Tibial artery (tissue), 4 donors: ENCODE measurements at regions not wholly inside any gene's neighbourhood (a gene's known extent, or its start where the extent isn't known, plus 50 kb on each side); places are given as distances from the start of the nearest gene placed in this dataset.
"Not testable (repeated sequence)": the region's sequence is repeated elsewhere in the genome, so short reads cannot be mapped to it uniquely, and the experiment has no call there.

Source experiments
- DNase-seq, 2 donors: peaks; one replicate each; pipeline ENCODE4 v3.0.0-alpha.2; 2019
- H3K27ac ChIP-seq, 2 donors: fragments of 200-600 bp; sonication (generic) in 1 of 2; 1 replicate in 1 of 2; 2 replicates in 1 of 2; pipeline ENCODE4 v1.5.1; 2018 to 2019; ENCODE audit warnings: mild to moderate bottlenecking in 1 of 2
- H3K27me3 ChIP-seq, 2 donors: fragments of 200-600 bp; sonication (generic) in 1 of 2; one replicate each; pipeline versions ENCODE4 v1.5.1 to v1.6.0; 2016 to 2019
- H3K36me3 ChIP-seq, 3 donors: fragments of 200-600 bp; sonication (generic) in 2 of 3; one replicate each; pipeline ENCODE4 v1.5.1; 2016 to 2019; ENCODE audit warnings: mild to moderate bottlenecking in 2 of 3
- H3K4me1 ChIP-seq, 4 donors: fragments of 200-600 bp; sonication (generic) in 2 of 4; 1 replicate in 3 of 4; 2 replicates in 1 of 4; pipeline ENCODE4 v1.5.1; 2016 to 2019
- H3K4me3 ChIP-seq, 2 donors: fragments of 200-600 bp; sonication (generic) in 1 of 2; 1 replicate in 1 of 2; 2 replicates in 1 of 2; pipeline ENCODE4 v1.5.1; 2018 to 2019; ENCODE audit warnings: mild to moderate bottlenecking in 2 of 2
- H3K9me3 ChIP-seq, 3 donors: fragments of 200-600 bp; sonication (generic) in 1 of 3; one replicate each; pipeline ENCODE4 v1.5.1; 2016 to 2019
- intact Hi-C: fragments of 100-400 bp; cut with DNase I; formaldehyde crosslinking; loops from one replicate; pipeline ENCODE4 v1.15.0; 2023; ENCODE audit warnings: low total_unique reads
- TF ChIP-seq, protein P1 (sequence below), 2 experiments: fragments of 200-600 bp in 1 of 2; fragments of 450-650 bp in 1 of 2; IDR thresholded peaks; one replicate each; pipeline ENCODE4 v1.5.1; 2017 to 2019; ENCODE audit warnings: antibody characterized with exemption in 2 of 2, mild to moderate bottlenecking in 1 of 2, moderate library complexity in 1 of 2

DNA sequence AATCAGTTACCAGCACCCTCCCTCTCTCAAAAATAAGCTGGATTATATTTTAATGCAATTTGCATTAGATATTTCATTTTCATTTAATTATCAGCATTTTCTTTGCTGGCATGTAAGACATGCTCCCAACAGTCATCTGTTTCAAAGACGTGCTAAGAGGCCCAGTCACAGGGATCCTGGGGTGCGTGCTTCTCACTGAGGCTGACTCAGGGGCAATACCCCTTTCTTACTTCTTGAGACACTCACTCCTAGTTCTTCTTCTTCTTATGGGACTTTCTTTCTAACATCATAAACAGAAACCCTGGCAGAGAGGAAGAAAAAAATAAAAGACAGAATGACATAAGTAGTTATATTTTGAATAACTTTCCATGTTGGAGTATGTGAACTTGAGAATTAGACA, 372.1 kb upstream of the MEX3C start:
- H3K4me3 ChIP-seq, result no peak overlapping the region
- intact Hi-C loops, result no loop called here

DNA sequence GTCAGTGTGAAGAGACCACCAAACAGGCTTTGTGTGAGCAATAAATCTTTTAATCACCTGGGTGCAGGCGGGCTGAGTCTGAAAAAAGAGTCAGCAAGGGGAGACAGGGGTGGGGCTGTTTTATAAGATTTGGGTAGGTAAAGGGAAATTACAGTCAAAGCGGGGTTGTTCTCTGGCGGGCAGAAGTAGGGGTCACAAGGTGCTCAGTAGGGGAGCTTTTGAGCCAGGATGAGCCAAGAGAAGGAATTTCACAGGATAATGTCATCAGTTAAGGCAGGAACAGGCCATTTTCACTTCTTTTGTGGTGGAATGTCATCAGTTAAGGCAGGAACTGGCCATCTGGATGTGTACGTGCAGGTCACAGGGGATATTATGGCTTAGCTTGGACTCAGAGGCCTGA, 372.6 kb upstream of the MEX3C start:
- H3K9me3 ChIP-seq, H3K27me3 ChIP-seq, H3K4me1 ChIP-seq, DNase-seq, H3K27ac ChIP-seq, H3K4me3 ChIP-seq, H3K36me3 ChIP-seq, intact Hi-C loops: not testable (repeated sequence)

More for the DNA sequence above, 372.1 kb upstream of the MEX3C start:
- Histone ChIP-seq H3K27me3 (no peaks in the 10 kb centered on the region), H3K4me1 (no peaks in the 10 kb centered on the region), H3K9me3 (no peaks in the 10 kb centered on the region), H3K36me3 (no peaks in the 10 kb centered on the region), H3K27ac (no peak overlapping the region)
- no peak for DNase-seq
- TF ChIP-seq, protein P1, sequence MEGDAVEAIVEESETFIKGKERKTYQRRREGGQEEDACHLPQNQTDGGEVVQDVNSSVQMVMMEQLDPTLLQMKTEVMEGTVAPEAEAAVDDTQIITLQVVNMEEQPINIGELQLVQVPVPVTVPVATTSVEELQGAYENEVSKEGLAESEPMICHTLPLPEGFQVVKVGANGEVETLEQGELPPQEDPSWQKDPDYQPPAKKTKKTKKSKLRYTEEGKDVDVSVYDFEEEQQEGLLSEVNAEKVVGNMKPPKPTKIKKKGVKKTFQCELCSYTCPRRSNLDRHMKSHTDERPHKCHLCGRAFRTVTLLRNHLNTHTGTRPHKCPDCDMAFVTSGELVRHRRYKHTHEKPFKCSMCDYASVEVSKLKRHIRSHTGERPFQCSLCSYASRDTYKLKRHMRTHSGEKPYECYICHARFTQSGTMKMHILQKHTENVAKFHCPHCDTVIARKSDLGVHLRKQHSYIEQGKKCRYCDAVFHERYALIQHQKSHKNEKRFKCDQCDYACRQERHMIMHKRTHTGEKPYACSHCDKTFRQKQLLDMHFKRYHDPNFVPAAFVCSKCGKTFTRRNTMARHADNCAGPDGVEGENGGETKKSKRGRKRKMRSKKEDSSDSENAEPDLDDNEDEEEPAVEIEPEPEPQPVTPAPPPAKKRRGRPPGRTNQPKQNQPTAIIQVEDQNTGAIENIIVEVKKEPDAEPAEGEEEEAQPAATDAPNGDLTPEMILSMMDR (IDR thresholded peaks at IDR 0.05), result no peak

DNA sequence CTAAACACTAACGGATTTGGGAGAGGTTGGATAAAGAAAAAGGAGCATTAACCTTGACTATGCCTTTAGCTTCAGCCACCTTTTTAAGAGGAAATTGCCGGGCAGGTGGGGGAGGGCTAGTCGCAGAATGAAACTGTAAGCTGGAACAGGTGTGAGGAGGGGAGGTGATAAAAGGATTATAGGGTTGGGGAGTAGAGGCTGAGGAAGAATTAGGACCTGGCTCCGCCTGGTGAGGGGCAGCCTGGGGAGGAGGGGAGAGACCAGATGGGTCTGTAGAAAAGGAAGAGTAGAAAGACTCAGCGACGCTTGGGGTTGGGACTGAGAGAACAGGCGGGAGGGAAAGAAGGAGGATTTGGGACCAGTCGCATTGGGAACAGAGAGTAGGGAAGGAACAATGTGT, 376.4 kb upstream of the MEX3C start:
- DNase-seq, intact Hi-C loops, H3K9me3 ChIP-seq, H3K4me1 ChIP-seq, H3K4me3 ChIP-seq, H3K36me3 ChIP-seq, H3K27me3 ChIP-seq, H3K27ac ChIP-seq: not testable (repeated sequence)

DNA sequence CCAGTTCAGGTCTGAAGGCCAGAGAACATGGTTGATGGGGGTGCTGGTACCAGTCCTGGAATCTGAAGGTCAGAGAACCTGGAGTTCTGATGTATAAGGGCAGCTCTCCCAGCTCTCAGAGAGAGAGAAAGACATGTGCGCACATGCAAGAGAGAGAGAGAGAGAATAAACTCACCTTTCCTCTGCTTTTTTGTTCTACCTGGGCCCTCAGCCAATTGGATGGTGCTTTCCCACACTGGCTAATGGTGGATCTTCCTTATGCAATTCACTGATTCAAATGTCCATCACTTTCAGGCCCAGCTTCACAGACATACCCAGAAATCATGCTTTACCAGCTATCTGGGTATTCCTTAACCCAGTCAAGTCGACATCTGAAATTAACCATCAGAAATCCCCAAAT, 377.7 kb upstream of the MEX3C start:
- H3K9me3 ChIP-seq, result no peaks in the 10 kb centered on the region

DNA sequence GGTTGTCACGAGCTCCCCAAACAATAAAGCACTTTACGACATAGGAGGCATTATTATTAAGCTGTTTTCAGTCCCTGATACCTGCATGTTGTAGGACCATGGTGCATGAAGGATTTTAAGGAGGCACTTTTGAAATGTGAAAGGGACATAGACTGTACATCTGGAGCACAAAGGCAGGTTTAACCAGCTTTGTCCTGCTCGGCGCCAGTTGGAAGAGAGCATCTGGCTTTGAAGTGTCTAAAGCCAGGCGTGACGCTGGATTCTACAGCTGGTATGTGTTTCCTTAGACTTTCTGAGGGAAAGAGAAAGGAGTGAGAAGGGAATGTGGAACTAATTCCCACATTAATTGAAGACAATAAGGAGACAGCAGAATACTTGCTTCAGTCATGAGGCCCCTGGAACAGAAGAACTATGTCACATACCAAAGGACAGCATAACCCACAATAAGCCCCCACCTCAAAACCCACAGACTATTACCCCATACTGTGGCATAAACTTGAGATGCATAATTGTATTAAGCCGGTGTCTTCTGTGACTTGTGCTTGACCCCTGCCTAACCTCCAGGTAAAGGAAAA, 381.0 kb upstream of the MEX3C start:
- Histone ChIP-seq H3K27me3 (no peaks in the 10 kb centered on the region), H3K4me3 (no peak overlapping the region), H3K4me1 (no peaks in the 10 kb centered on the region), H3K36me3 (no peaks in the 10 kb centered on the region), H3K9me3 (no peaks in the 10 kb centered on the region), H3K27ac (no peak overlapping the region)
- DNase-seq, result no peak
- intact Hi-C loops, result no loop called here
- TF ChIP-seq, protein P1 (IDR thresholded peaks at IDR 0.05), result no peak

More for the DNA sequence above, 377.7 kb upstream of the MEX3C start:
- TF ChIP-seq, protein P1 (IDR thresholded peaks at IDR 0.05), result no peak
- Histone ChIP-seq H3K27me3 (no peaks in the 10 kb centered on the region), H3K4me1 (no peaks in the 10 kb centered on the region), H3K27ac (no peak overlapping the region), H3K36me3 (no peaks in the 10 kb centered on the region), H3K4me3 (no peak overlapping the region)
- intact Hi-C loops, result no loop called here
- DNase-seq, result no peak

DNA sequence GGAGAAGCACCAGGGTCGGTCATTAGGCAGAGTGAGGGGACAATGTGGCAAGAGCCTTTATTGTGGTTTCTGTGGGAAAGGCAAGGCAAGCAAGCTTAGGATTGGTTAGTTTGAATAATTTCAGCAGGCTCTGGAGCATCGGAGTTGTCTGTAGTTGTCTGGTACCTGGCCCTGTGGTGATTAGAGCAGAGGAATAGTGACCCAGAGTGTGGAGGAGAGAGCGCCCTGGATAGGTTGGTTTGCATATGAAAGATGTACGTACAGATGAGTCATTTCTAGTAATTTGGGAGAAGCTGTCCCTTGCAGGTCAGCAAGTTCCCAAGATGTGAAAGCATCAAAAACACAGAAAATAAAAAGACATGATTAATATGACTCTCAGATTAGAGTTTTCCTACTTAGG, 383.1 kb upstream of the MEX3C start:
- Histone ChIP-seq H3K36me3 (no peaks in the 10 kb centered on the region), H3K4me1 (no peaks in the 10 kb centered on the region), H3K27me3 (no peaks in the 10 kb centered on the region), H3K4me3 (no peak overlapping the region), H3K27ac (no peak overlapping the region), H3K9me3 (no peaks in the 10 kb centered on the region)
- intact Hi-C loops, result no loop called here
- TF ChIP-seq, protein P1 (IDR thresholded peaks at IDR 0.05), result no peak
- DNase-seq, result no peak

DNA sequence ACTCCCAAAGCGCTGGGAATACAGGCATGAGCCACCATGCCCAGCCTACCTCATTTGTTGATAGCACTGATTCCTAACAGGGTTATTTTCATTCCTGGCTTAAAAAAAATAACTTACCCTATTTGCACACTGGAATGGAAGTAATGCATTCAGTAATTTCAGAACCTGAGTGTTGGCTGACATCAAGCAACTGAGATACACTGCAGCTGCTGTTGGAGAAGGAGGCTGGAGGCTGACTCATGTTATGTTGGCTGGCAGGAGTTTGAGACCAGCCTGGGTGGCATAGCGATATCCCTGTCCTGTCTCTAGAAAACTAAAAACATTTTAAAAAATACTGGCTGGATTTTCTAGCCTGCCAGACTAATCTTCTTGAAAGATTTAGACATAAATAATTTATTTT, 385.1 kb upstream of the MEX3C start:
- no peaks in the 10 kb centered on the region for H3K36me3 ChIP-seq
- H3K4me1 ChIP-seq, result no peaks in the 10 kb centered on the region
- no peaks in the 10 kb centered on the region for H3K9me3 ChIP-seq
- H3K27me3 ChIP-seq, result no peaks in the 10 kb centered on the region
- no peak overlapping the region for H3K4me3 ChIP-seq
- DNase-seq, result no peak
- TF ChIP-seq, protein P1 (IDR thresholded peaks at IDR 0.05), result no peak
- intact Hi-C loops, result no loop called here
- no peak overlapping the region for H3K27ac ChIP-seq
